ENCODE measurements at regions not wholly inside any gene's neighbourhood (a gene's known extent, or its start where the extent isn't known, plus 50 kb on each side); places are given as distances from the start of the nearest gene placed in this dataset.

DNA sequence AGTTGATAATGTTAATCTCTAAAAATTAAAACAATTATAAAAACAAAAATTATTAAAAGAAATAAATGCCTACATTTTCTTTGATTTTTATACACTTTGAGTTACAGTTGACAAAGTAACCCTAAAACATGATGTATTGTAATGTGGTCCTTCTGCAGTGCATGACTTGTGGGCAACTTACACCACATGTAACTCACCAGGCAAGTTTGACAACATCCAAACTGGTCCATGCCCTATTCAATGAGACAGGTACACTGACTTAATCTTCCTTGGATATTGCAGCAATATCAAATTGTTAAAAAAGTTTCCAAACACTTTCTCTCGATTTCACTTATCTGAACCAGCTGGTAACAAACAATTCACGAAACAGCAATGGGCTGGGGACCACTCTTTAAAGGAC, 81.5 kb downstream of the FTHL17 start:
- WGBS, 2 donors, result 67 to 90% methylated on average over 2 of the region's 2 CpGs
- Histone ChIP-seq H3K4me1 (ENCODE audit: control insufficient read depth in 1 of 2, insufficient read depth in 2 of 2, low read length in 2 of 2) (no peaks in the 10 kb centered on the region), H3K36me3 (ENCODE audit: control insufficient read depth in 1 of 2, insufficient read depth in 2 of 2, low read length in 1 of 2) (no peaks in the 10 kb centered on the region), H3K4me3 (ENCODE audit: low read length in 2 of 2) (no peak overlapping the region), H3K27me3 (ENCODE audit: control insufficient read depth in 1 of 2, insufficient read depth in 2 of 2, low read length in 1 of 2) (no peaks in the 10 kb centered on the region), H3K27ac (ENCODE audit: low read depth in 1 of 2, low read length in 2 of 2) (no peak overlapping the region), H3K9me3 (ENCODE audit: control insufficient read depth, low read length) (no peaks in the 10 kb centered on the region)
- DNase-seq (no peak), ATAC-seq (ENCODE audit: low FRiP score) (no peak)
- intact Hi-C loops (cut with DNase I), result no loop called here

DNA sequence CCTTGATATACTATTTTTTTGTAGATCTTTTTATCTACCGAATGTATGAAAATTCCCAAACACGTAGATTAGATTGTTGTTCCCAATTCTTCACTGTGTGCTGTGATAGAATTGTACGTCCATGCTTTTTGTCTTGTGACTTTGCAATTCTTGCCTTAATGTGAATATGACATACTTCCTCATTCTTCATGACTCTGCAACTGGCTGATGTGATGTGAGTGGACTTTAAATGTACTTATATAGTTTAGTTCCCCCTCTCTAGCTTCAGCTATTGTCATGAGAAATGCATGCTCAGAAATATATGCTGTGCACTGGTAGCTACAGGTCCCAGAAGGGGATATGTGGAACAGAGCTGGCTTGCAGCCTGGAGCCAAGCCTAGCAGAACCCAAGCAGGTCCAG, 89.4 kb downstream of the FTHL17 start:
- intact Hi-C loops (cut with DNase I), result no loop called here
- Histone ChIP-seq H3K27me3 (ENCODE audit: control insufficient read depth in 1 of 2, insufficient read depth in 2 of 2, low read length in 1 of 2) (no peaks in the 10 kb centered on the region), H3K27ac (ENCODE audit: low read depth in 1 of 2, low read length in 2 of 2) (no peak overlapping the region), H3K36me3 (ENCODE audit: control insufficient read depth in 1 of 2, insufficient read depth in 2 of 2, low read length in 1 of 2) (no peaks in the 10 kb centered on the region), H3K9me3 (ENCODE audit: control insufficient read depth, low read length) (no peaks in the 10 kb centered on the region), H3K4me3 (ENCODE audit: low read length in 2 of 2) (no peak overlapping the region), H3K4me1 (ENCODE audit: control insufficient read depth in 1 of 2, insufficient read depth in 2 of 2, low read length in 2 of 2) (no peaks in the 10 kb centered on the region)
- ATAC-seq (ENCODE audit: low FRiP score) (no peak), DNase-seq (no peak)
- WGBS, 2 donors, result 82 to 85% methylated on average over 3 of the region's 3 CpGs

DNA sequence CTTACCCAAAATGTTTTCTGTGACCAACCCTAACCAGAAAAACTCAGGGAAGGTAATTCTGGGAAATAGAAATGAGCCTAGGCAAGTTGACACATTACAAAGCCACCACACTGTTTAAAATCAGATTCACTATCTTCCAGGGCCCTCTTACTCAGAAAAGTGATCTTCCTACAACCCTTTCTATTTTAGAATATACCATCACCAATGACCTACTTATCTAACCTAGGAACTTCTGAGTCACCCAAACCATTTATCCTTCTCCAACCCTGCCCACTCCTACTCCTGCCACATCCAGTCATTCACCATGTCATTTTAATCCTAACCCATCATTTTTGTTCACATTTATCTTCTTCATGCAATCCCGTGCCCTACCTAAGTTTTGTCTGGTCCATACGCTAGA, 89.9 kb downstream of the FTHL17 start:
- no peak overlapping the region for H3K27ac ChIP-seq (ENCODE audit: low read depth in 1 of 2, low read length in 2 of 2)
- intact Hi-C loops (cut with DNase I), result no loop called here
- WGBS, 2 donors, result 80 to 94% methylated on average over 2 of the region's 2 CpGs
- ATAC-seq (ENCODE audit: low FRiP score) (no peak), DNase-seq (no peak)
- H3K27me3 ChIP-seq (ENCODE audit: control insufficient read depth in 1 of 2, insufficient read depth in 2 of 2, low read length in 1 of 2), result no peaks in the 10 kb centered on the region
- no peaks in the 10 kb centered on the region for H3K36me3 ChIP-seq (ENCODE audit: control insufficient read depth in 1 of 2, insufficient read depth in 2 of 2, low read length in 1 of 2)
- no peaks in the 10 kb centered on the region for H3K4me1 ChIP-seq (ENCODE audit: control insufficient read depth in 1 of 2, insufficient read depth in 2 of 2, low read length in 2 of 2)
- no peaks in the 10 kb centered on the region for H3K9me3 ChIP-seq (ENCODE audit: control insufficient read depth, low read length)
- H3K4me3 ChIP-seq (ENCODE audit: low read length in 2 of 2), result no peak overlapping the region

DNA sequence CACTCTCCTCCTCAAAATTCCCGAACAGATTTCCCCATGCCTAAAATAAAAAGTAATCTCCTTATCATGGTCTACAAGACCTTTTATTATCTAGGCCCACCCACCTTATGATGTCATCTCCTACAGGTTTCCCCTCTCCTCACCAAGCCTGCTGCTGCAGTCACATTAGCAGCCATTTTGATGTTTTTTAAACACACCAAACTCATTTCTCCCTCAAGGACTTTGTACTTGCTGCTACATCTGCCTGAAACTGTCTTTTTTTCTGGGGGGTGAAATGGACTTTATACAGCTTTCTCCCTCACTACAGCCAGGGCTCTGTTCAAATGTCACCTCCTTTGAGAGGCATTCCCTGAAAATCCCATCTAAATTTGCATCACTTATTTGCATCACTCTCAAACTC, 90.2 kb upstream of the TAB3 start:
- Histone ChIP-seq H3K36me3 (ENCODE audit: control insufficient read depth in 1 of 2, insufficient read depth in 2 of 2, low read length in 1 of 2) (no peaks in the 10 kb centered on the region), H3K4me3 (ENCODE audit: low read length in 2 of 2) (no peak overlapping the region), H3K27ac (ENCODE audit: low read depth in 1 of 2, low read length in 2 of 2) (no peak overlapping the region), H3K27me3 (ENCODE audit: control insufficient read depth in 1 of 2, insufficient read depth in 2 of 2, low read length in 1 of 2) (no peaks in the 10 kb centered on the region), H3K9me3 (ENCODE audit: control insufficient read depth, low read length) (no peaks in the 10 kb centered on the region), H3K4me1 (ENCODE audit: control insufficient read depth in 1 of 2, insufficient read depth in 2 of 2, low read length in 2 of 2) (no peaks in the 10 kb centered on the region)
- WGBS, 2 donors, result 51 to 53% methylated on average over 1 of the region's 1 CpG
- no peak for DNase-seq
- intact Hi-C loops (cut with DNase I), result no loop called here
- ATAC-seq (ENCODE audit: low FRiP score), result no peak

DNA sequence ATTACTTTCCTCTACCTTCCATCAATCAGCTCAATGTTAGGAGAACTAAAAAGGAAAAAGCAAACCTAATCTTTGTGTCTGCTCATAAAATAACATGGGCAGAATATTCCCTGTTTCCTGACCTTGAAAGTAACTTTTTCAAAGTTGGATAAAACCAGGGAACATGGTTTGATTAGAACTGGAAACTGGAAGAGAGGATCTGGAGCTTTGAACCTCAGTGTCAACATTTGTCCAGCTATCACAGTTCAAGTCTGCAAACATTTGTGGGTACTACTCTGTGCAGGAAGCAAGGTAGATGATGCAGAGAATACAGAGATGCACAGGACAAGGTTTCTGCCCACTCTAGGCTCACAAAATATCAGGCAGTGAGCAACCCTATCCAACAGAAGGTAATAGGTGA, 86.4 kb upstream of the TAB3 start:
- intact Hi-C loops (cut with DNase I), result no loop called here
- no peak overlapping the region for H3K4me3 ChIP-seq (ENCODE audit: low read length in 2 of 2)
- no peaks in the 10 kb centered on the region for H3K9me3 ChIP-seq (ENCODE audit: control insufficient read depth, low read length)
- H3K4me1 ChIP-seq (ENCODE audit: control insufficient read depth in 1 of 2, insufficient read depth in 2 of 2, low read length in 2 of 2), result no peaks in the 10 kb centered on the region
- H3K36me3 ChIP-seq (ENCODE audit: control insufficient read depth in 1 of 2, insufficient read depth in 2 of 2, low read length in 1 of 2), result no peaks in the 10 kb centered on the region
- DNase-seq (no peak), ATAC-seq (ENCODE audit: low FRiP score) (no peak)
- H3K27ac ChIP-seq (ENCODE audit: low read depth in 1 of 2, low read length in 2 of 2), result no peak overlapping the region
- H3K27me3 ChIP-seq (ENCODE audit: control insufficient read depth in 1 of 2, insufficient read depth in 2 of 2, low read length in 1 of 2), result no peaks in the 10 kb centered on the region

DNA sequence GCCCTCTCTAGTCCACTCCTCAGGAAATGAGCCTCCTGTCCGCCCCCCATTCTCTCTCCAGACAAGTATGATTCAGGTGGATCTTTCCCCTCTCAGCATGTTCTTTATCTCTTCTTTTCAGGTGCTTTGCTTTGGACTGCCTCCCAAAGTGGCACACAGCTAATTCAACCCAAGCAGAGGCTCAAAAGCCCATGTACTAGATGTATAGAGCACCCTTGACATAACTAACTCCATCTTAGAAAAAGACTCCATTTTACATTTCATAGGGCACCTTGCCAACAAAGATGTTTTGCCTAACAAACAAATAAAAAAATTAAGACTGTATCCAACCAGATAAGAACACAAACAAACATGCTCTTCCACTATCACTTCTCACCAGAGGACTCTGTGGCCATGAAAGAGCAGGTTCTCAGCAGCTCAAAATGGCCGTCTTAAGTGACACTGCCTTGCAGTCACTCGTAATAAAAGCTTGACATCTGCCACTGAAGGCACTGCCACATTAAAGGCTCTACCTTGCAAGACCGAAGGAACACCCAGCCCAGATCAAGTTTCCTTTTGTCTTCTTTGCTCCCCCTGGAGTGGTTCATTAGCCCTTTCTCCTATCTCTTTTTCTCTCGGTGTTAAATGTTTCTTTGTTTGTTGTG, 84.9 kb upstream of the TAB3 start:
- DNase-seq, result no peak
- WGBS, 2 donors, result 78 to 82% methylated on average over 5 of the region's 5 CpGs
- intact Hi-C loops (cut with DNase I), result no loop called here

DNA sequence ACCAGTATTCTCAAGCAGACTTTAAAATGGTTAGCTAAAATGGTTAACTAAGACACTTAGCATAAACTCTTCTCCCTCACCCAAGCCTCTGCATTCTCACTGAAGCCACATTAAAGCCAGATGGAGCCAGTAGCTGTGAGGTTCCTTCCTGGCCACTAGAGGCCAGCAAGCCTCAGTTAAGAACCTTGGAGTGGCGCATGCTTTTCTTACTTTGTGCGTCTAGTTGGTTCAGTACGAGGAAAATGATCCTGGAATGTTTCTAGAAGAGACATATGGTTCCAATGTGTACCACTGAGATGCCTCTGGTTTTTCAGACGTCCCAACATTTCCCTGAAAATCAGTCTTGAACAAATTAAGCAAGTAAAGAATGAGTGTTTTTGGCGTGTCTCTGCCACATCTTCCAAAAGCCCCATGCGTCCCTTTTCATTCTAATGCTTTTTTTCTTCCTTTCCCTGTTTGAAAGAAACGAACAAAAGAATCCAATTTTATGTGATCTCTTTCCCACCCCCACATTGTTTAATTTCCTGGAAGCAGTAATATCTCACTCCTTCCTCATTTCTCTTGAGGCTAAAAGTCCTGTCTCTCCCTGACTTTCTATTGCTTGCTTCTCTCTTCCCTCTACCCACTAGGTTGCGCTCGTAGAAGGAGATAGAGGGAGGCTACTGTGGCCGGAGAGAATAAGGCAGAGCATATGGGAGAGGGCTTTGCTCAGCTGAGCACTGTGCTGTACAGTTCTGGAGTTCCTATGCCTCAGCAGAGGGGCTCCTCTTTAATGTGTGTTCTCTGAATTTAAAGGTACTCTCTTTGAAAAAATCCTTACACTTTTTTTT, 82.9 kb upstream of the TAB3 start:
- Histone ChIP-seq H3K4me1 (ENCODE audit: control insufficient read depth in 1 of 2, insufficient read depth in 2 of 2, low read length in 2 of 2) (no peaks in the 10 kb centered on the region), H3K27ac (ENCODE audit: low read depth in 1 of 2, low read length in 2 of 2) (no peak overlapping the region), H3K36me3 (ENCODE audit: control insufficient read depth in 1 of 2, insufficient read depth in 2 of 2, low read length in 1 of 2) (no peaks in the 10 kb centered on the region), H3K27me3 (ENCODE audit: control insufficient read depth in 1 of 2, insufficient read depth in 2 of 2, low read length in 1 of 2) (no peaks in the 10 kb centered on the region), H3K9me3 (ENCODE audit: control insufficient read depth, low read length) (peaks cover 1% of the 10 kb centered on the region), H3K4me3 (ENCODE audit: low read length in 2 of 2) (peak overlapping the region; percentile 1 to 48)
- intact Hi-C loops (cut with DNase I), result no loop called here
- ATAC-seq (ENCODE audit: low FRiP score) (peak; percentile 82), DNase-seq (no peak)
- WGBS, 2 donors, result 2 to 14% methylated on average over 10 of the region's 10 CpGs

More for the DNA sequence above, 84.9 kb upstream of the TAB3 start:
- Histone ChIP-seq H3K27ac (ENCODE audit: low read depth in 1 of 2, low read length in 2 of 2) (no peak overlapping the region), H3K4me3 (ENCODE audit: low read length in 2 of 2) (no peak overlapping the region), H3K4me1 (ENCODE audit: control insufficient read depth in 1 of 2, insufficient read depth in 2 of 2, low read length in 2 of 2) (no peaks in the 10 kb centered on the region), H3K27me3 (ENCODE audit: control insufficient read depth in 1 of 2, insufficient read depth in 2 of 2, low read length in 1 of 2) (no peaks in the 10 kb centered on the region), H3K9me3 (ENCODE audit: control insufficient read depth, low read length) (no peaks in the 10 kb centered on the region), H3K36me3 (ENCODE audit: control insufficient read depth in 1 of 2, insufficient read depth in 2 of 2, low read length in 1 of 2) (no peaks in the 10 kb centered on the region)
- ATAC-seq (ENCODE audit: low FRiP score), result no peak

DNA sequence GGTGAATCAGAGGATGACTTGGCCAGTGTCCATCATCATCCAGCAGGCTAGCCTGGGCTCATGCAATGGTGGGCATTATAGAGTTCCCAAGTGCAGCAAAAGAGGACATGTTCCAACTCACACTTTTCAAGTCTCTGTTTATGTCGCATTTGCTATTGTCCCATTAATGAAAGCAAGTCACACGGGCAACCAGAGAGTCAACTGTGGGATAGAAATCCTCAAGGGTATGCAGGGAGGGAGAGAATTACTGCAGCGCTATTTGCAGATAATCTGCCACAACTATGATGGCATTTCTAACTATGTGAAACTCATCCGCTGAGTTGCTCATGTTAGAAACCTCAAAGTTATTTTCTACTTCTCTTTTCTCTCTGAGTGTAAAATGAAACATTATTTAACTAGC, 78.5 kb upstream of the TAB3 start:
- no peak for ATAC-seq (ENCODE audit: low FRiP score)
- H3K9me3 ChIP-seq (ENCODE audit: control insufficient read depth, low read length), result peaks cover 1% of the 10 kb centered on the region
- intact Hi-C loops (cut with DNase I), result no loop called here
- H3K36me3 ChIP-seq (ENCODE audit: control insufficient read depth in 1 of 2, insufficient read depth in 2 of 2, low read length in 1 of 2), result no peaks in the 10 kb centered on the region
- no peak overlapping the region for H3K27ac ChIP-seq (ENCODE audit: low read depth in 1 of 2, low read length in 2 of 2)
- no peak overlapping the region for H3K4me3 ChIP-seq (ENCODE audit: low read length in 2 of 2)
- no peaks in the 10 kb centered on the region for H3K4me1 ChIP-seq (ENCODE audit: control insufficient read depth in 1 of 2, insufficient read depth in 2 of 2, low read length in 2 of 2)
- no peak for DNase-seq
- 63 to 78% methylated on average over 4 of the region's 4 CpGs for WGBS, 2 donors
- H3K27me3 ChIP-seq (ENCODE audit: control insufficient read depth in 1 of 2, insufficient read depth in 2 of 2, low read length in 1 of 2), result no peaks in the 10 kb centered on the region

DNA sequence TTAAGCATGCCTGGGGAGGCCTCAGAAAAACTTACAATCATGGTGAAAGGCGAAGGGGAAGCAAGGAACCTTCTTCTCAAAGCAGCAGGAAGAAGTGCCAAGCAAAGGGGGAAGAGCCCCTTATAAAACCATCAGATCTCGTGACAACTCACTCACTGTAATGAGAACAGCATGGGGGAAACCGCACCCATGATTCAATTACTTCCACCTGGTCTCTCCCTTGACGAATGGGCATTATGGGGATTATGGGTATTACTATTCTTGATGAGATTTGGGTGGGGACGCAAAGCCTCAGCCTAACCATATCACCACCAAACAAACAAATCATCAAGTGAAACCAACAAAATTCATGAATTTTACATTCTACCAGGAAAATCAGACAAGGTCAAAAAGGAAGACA, 76.7 kb upstream of the TAB3 start:
- H3K9me3 ChIP-seq (ENCODE audit: control insufficient read depth, low read length), result peaks cover 1% of the 10 kb centered on the region
- no peak for DNase-seq
- H3K36me3 ChIP-seq (ENCODE audit: control insufficient read depth in 1 of 2, insufficient read depth in 2 of 2, low read length in 1 of 2), result no peaks in the 10 kb centered on the region
- H3K27ac ChIP-seq (ENCODE audit: low read depth in 1 of 2, low read length in 2 of 2), result no peak overlapping the region
- ATAC-seq (ENCODE audit: low FRiP score), result no peak
- 76 to 86% methylated on average over 5 of the region's 5 CpGs for WGBS, 2 donors
- intact Hi-C loops (cut with DNase I), result no loop called here
- H3K27me3 ChIP-seq (ENCODE audit: control insufficient read depth in 1 of 2, insufficient read depth in 2 of 2, low read length in 1 of 2), result no peaks in the 10 kb centered on the region
- no peaks in the 10 kb centered on the region for H3K4me1 ChIP-seq (ENCODE audit: control insufficient read depth in 1 of 2, insufficient read depth in 2 of 2, low read length in 2 of 2)
- no peak overlapping the region for H3K4me3 ChIP-seq (ENCODE audit: low read length in 2 of 2)

Data from aorta (tissue), 5 donors.